Testis (tissue), 2 donors: ENCODE measurements at regions not wholly inside any gene's neighbourhood (a gene's known extent, or its start where the extent isn't known, plus 50 kb on each side); places are given as distances from the start of the nearest gene placed in this dataset.

Experiments used
- CTCF ChIP-seq, 3 experiments: fragments of 450-650 bp in 2 of 3; fragments of 200-600 bp in 1 of 3; sonication (generic) in 1 of 3; IDR thresholded peaks; one replicate each; pipeline ENCODE4 v1.5.1; 2016 to 2019; ENCODE audit warnings: antibody characterized with exemption in 3 of 3, mild to moderate bottlenecking in 2 of 3, moderate library complexity in 1 of 3
- POLR2A ChIP-seq: fragments of 450-650 bp; IDR thresholded peaks from one replicate; pipeline ENCODE4 v1.6.1; 2017; ENCODE audit warnings: antibody characterized with exemption, mild to moderate bottlenecking, moderate library complexity

GRCh38 chr1:29690156-29690555 lies 453.8 kb downstream of the PTPRU start:
- TF ChIP-seq CTCF (IDR thresholded peaks at IDR 0.05) (no peak), POLR2A (no peak)
